ENCODE measurements at regions not wholly inside any gene's neighbourhood (a gene's known extent, or its start where the extent isn't known, plus 50 kb on each side); places are given as distances from the start of the nearest gene placed in this dataset.

DNA sequence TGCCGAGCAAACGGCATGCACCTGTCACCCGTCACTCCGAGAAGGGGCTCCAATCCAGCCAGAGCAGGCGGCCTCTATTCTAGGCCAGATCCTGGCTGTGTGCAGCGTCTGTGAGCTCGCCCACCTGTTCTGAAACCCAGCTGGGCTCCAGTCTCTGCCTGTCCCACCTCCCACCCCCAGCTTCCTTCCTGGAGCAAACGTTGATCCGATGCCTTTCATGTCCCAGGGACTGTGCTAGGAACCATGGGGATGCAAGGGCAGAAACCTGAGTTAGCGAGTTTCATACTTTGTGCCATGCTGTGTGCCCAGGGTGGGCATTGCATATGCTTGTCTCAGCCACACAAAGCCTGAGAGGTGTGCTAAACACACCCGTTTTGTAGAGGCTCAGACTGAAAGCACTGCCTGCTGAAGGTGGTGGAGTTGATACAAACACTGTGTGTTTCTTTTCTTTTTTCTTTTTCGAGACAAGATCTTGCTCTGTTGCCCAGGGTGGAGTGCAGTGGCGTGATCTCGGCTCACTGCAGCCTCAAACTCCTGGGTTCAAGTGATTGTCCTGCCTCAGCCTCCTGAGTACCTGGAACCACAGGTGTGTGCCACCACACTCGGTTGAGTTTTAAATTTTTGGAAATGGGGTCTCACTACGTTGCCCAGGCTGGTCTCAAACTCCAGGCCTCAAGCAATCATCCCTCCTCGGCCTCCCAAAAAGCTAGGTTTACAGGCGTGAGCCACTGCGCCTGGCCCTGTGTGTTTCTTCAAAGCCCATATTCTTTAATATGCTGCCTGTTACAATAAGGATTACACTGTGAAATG lies 84.1 kb upstream of the MED13L start:
- no peak overlapping the region for H3K4me3 ChIP-seq (ENCODE audit: low read depth, low read length)
- DNase-seq (ENCODE audit: low read depth) = no peak
- TF ChIP-seq, protein P1, sequence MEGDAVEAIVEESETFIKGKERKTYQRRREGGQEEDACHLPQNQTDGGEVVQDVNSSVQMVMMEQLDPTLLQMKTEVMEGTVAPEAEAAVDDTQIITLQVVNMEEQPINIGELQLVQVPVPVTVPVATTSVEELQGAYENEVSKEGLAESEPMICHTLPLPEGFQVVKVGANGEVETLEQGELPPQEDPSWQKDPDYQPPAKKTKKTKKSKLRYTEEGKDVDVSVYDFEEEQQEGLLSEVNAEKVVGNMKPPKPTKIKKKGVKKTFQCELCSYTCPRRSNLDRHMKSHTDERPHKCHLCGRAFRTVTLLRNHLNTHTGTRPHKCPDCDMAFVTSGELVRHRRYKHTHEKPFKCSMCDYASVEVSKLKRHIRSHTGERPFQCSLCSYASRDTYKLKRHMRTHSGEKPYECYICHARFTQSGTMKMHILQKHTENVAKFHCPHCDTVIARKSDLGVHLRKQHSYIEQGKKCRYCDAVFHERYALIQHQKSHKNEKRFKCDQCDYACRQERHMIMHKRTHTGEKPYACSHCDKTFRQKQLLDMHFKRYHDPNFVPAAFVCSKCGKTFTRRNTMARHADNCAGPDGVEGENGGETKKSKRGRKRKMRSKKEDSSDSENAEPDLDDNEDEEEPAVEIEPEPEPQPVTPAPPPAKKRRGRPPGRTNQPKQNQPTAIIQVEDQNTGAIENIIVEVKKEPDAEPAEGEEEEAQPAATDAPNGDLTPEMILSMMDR (conservative IDR thresholded peaks at IDR 0.05; ENCODE audit: low read depth, low read length) = no peak

DNA sequence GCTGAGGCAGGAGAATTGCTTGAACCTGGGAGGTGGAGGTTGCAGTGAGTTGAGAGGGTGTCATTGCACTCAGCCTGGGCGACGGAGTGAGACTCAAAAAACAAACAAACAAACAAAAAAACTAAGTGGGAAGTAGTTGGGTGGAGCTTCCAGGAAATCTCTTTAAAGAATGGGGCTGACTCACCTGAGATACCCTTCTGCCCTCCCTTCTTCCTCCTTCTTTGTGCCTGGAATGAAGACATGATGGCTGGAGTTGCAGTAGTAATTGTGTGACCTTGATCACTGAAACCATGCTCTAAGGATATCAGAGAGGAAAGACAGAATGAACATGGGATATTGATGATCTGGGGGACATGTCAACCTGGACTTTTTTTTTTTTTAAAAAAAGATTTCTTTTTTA lies 87.6 kb upstream of the MED13L start:
- H3K4me3 ChIP-seq (ENCODE audit: low read depth, low read length) = no peak overlapping the region
- DNase-seq (ENCODE audit: low read depth) = no peak
- TF ChIP-seq, protein P1 (conservative IDR thresholded peaks at IDR 0.05; ENCODE audit: low read depth, low read length) = no peak

DNA sequence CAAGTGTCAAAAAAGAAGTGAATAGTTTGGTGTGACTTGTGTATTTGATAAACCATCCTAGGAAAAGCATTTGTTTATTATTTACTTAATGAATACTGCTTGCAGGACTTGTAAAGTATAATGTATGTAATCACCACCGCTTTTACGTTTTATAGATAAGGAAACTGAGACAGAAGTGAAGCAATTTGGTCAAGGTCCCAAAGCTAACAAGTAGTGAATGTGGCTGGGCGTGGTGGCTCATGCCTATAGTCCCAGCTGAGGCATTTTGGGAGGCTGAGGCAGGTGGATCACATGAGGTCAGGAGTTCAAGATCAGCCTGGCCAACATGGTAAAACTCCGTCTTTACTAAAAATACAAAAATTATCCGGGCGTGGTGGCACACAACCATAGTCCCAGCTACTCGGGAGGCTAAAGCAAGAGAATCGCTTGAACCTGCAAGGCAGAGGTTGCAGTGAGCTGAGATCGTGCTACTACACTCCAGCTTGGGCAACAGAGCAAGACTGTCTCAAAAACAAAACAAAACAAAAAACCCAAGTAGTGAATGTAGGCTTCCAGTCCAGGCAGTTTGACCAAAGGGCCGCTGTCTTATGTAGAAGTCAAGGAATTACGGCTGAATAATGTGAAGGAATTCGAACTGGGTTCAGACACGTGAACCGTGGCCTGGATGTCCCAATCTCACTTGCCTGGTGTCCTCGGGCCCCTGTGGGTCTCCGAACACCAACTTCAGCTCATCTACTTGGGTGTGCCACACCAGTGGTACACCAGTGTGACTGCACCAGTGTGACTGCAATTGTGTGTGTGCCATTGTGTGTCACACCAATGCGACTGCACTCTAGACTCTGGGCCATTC lies 88.3 kb upstream of the MED13L start:
- no peak overlapping the region for H3K4me3 ChIP-seq (ENCODE audit: low read depth, low read length)
- peak; percentile 84 for DNase-seq (ENCODE audit: low read depth)
- TF ChIP-seq, protein P1 (conservative IDR thresholded peaks at IDR 0.05; ENCODE audit: low read depth, low read length) = no peak

DNA sequence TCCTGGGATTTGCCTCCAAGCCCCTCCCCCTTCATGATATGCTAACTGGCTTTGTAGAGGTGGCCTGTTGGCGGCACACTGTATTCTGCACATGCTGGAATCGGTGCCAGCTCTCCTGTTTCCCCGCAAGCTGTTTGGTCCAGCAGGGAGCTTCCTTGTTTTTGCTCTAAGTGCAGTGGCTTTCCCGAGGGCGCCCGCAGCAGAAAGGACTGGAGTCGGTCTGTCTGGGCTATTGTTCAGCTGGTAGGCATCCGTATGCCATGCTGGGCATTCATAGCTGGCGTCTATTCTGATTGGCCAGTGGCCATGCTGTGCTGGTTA lies 88.9 kb upstream of the MED13L start:
- no peak for DNase-seq (ENCODE audit: low read depth)
- no peak overlapping the region for H3K4me3 ChIP-seq (ENCODE audit: low read depth, low read length)
- TF ChIP-seq, protein P1 (conservative IDR thresholded peaks at IDR 0.05; ENCODE audit: low read depth, low read length) = no peak

DNA sequence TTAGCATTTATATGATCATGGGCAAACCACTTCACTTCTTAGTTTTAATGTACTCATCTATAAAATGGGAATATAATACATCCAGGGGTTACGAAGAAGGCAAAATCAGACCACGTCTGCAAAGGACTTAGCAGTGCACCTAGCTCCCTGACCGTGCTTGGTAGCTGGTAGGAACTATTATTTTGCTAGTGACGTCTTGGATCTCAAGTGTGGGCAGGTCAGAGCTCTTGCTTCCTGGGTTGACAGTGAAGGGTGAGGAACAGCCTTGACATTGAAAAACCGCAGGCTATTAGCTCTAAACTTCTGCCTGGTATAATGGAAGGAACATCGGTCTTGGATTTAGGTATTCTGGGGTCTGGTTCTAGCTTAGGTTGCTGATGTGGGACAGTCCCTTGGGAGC lies 89.3 kb upstream of the MED13L start:
- H3K4me3 ChIP-seq (ENCODE audit: low read depth, low read length) = no peak overlapping the region
- TF ChIP-seq, protein P1 (conservative IDR thresholded peaks at IDR 0.05; ENCODE audit: low read depth, low read length) = no peak
- no peak for DNase-seq (ENCODE audit: low read depth)

DNA sequence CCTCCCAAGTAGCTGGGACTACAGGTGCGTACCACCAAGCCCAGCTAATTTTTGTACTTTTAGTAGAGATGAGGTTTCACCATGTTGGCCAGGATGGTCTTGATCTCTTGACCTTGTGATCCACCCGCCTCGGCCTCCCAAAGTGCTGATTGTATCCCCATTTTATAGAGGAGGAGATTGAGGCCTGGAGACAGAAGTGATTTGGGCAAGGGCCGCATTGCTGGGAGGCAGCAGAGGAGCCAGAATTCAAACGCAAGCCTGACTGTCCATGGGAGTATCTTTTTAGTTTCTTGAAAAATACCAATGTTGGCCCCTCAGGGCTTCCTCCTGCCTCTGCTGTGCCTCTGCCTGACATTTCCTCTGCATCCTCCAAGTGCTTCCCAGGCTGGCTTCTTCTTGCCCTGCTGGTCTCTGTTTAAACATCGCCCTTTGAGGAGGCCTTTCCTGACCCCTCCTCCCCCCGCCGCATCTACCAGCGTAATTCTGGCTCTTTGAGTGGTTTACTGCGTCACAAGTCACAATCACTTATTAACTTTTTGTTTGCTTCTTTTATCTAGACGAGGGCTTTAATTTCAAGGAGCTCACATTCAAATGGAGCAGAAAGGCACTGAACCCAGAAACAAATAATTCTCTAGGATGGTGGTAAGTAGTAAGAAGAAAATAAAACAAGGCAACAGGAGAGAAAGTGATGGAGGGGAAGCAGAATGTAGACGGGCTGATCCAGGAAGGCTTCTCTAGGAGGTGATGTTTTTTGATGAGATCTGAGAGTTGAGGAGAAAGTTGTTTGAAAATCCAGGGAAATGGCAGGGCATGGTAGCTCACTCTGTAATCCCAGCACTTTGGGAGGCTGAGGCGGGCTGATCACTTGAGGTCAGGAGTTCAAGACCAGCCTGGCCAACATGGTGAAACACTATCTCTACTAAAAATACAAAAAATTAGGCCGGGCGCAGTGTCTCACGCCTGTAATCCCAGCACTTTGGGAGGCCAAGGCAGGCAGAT lies 91.0 kb upstream of the MED13L start:
- peak; percentile 73 for DNase-seq (ENCODE audit: low read depth)
- no peak overlapping the region for H3K4me3 ChIP-seq (ENCODE audit: low read depth, low read length)
- TF ChIP-seq, protein P1 (conservative IDR thresholded peaks at IDR 0.05; ENCODE audit: low read depth, low read length) = no peak
